ENCODE measurements at regions not wholly inside any gene's neighbourhood (a gene's known extent, or its start where the extent isn't known, plus 50 kb on each side); places are given as distances from the start of the nearest gene placed in this dataset.
"Not testable (repeated sequence)": the region's sequence is repeated elsewhere in the genome, so short reads cannot be mapped to it uniquely, and the experiment has no call there.

DNA sequence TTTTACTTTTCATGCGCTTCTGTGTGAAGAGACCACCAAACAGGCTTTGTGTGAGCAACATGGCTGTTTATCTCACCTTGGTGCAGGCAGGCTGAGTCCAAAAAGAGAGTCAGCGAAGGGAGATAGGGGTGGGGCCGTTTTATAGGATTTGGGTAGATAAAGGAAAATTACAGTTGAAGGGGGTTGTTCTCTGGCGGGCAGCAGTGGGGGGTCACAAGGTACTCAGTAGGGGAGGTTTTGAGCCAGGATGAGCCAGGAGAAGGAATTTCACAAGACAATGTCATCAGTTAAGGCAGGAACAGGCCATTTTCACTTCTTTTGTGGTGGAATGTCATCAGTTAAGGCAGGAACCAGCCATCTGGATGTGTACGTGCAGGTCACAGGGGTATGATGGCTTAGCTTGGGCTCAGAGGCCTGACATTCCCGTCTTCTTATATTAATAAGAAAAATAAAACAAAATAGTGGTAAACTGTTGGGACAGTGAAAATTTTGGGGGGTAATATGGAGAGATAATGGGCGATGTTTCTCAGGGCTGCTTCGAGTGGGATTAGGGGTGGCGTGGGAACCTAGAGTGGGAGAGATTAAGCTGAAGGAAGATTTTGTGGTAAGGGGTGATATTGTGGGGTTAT is 670.0 kb downstream of the SUCLG1 start:
- TF ChIP-seq CTCF (IDR thresholded peaks at IDR 0.05); ZFX (IDR thresholded peaks at IDR 0.05; ENCODE audit: borderline replicate concordance): not testable (repeated sequence)

Measured in 22Rv1 (cell line).